ENCODE measurements at regions not wholly inside any gene's neighbourhood (a gene's known extent, or its start where the extent isn't known, plus 50 kb on each side); places are given as distances from the start of the nearest gene placed in this dataset.

DNA sequence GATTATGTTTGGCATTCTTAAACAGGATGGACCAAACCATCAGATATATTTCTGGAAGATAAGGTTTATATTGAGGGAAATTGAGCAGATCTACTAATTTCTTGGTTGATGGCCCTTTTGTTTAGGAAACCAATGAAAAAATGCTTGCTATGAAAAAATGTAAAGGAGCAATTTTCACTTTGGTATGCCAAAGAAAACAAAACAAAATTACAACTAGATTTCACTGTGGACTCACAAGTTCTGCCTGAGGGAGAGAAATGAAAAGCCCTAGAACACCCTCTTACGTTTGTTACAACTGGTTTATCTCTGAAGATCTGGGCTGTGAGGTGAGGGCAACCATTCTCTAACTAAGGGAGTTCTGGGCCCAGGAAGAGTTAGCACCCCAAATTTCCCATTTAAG is 122.5 kb upstream of the IL15 start:
- no peaks in the 10 kb centered on the region for H3K9me3 ChIP-seq
- no peak overlapping the region for H3K27ac ChIP-seq
- 67 to 100% methylated on average over 1 of the region's 1 CpG for WGBS, 2 donors (ENCODE audit: low coverage in 1 of 2)
- H3K4me3 ChIP-seq: no peak overlapping the region
- DNase-seq: no peak
- H3K27me3 ChIP-seq: no peaks in the 10 kb centered on the region
- in situ Hi-C loops (cut with MboI; ENCODE audit: low pct_ligation_motif_present in 1 of 4, low pct_unique_long_range_greater_than_20kb in 1 of 4, low sequenced_read_pairs in 3 of 4): no loop called here
- H3K36me3 ChIP-seq: no peaks in the 10 kb centered on the region
- intact Hi-C loops (cut with DNase I; ENCODE audit: low total_unique reads): no loop called here
- H3K4me1 ChIP-seq: no peaks in the 10 kb centered on the region
- no peak for TF ChIP-seq POLR2A (IDR thresholded peaks at IDR 0.05)
- TF ChIP-seq EP300 (IDR thresholded peaks at IDR 0.05; ENCODE audit: low read depth): no peak
- no peak for TF ChIP-seq POLR2AphosphoS5 (IDR thresholded peaks at IDR 0.05)
- no peak for TF ChIP-seq CTCF (IDR thresholded peaks at IDR 0.05)

- Histone ChIP-seq H3K4me3 (no peak overlapping the region), H3K27me3 (no peaks in the 10 kb centered on the region), H3K36me3 (no peaks in the 10 kb centered on the region), H3K9me3 (no peaks in the 10 kb centered on the region), H3K4me1 (no peaks in the 10 kb centered on the region), H3K27ac (no peak overlapping the region)
- no peak for DNase-seq
- in situ Hi-C loops (cut with MboI; ENCODE audit: low pct_ligation_motif_present in 1 of 4, low pct_unique_long_range_greater_than_20kb in 1 of 4, low sequenced_read_pairs in 3 of 4) (no loop called here), intact Hi-C loops (cut with DNase I; ENCODE audit: low total_unique reads) (no loop called here)
- TF ChIP-seq POLR2AphosphoS5 (IDR thresholded peaks at IDR 0.05) (no peak), CTCF (IDR thresholded peaks at IDR 0.05) (no peak), EP300 (IDR thresholded peaks at IDR 0.05; ENCODE audit: low read depth) (no peak), POLR2A (IDR thresholded peaks at IDR 0.05) (no peak)
These were observed 118.2 kb upstream of the IL15 start for GRCh38 chr4:141518222-141518621.

DNA sequence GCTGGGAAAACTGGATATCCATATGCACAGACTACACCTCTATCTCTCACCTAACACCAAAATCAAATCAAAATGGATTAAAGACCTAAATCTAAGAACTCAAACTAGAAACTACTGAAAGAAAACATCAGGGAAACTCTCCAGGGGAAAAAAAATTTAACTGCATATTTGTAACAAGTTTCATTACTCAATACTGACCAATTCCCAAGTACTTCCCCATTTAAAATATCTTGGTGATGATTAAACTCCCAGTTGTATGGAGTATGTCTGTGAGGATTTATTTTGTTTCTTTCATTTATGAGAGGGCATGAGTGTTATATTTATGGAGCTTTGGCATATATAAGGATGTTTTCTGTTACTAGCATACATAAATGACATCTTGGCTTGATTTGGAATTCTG is 112.3 kb upstream of the IL15 start:
- intact Hi-C loops (cut with DNase I; ENCODE audit: low total_unique reads) (no loop called here), in situ Hi-C loops (cut with MboI; ENCODE audit: low pct_ligation_motif_present in 1 of 4, low pct_unique_long_range_greater_than_20kb in 1 of 4, low sequenced_read_pairs in 3 of 4) (no loop called here)
- H3K4me1 ChIP-seq: no peaks in the 10 kb centered on the region
- no peaks in the 10 kb centered on the region for H3K36me3 ChIP-seq
- no peak for DNase-seq
- peaks cover 6 to 11% of the 10 kb centered on the region in 2 donors for H3K9me3 ChIP-seq
- TF ChIP-seq CTCF (IDR thresholded peaks at IDR 0.05) (no peak), POLR2A (IDR thresholded peaks at IDR 0.05) (no peak), EP300 (IDR thresholded peaks at IDR 0.05; ENCODE audit: low read depth) (no peak), POLR2AphosphoS5 (IDR thresholded peaks at IDR 0.05) (no peak)
- no peaks in the 10 kb centered on the region for H3K27me3 ChIP-seq
- no peak overlapping the region for H3K27ac ChIP-seq
- no peak overlapping the region for H3K4me3 ChIP-seq

GRCh38 chr4:141524841-141525240 is 111.5 kb upstream of the IL15 start:
- in situ Hi-C loops (cut with MboI; ENCODE audit: low pct_ligation_motif_present in 1 of 4, low pct_unique_long_range_greater_than_20kb in 1 of 4, low sequenced_read_pairs in 3 of 4): no loop called here
- H3K9me3 ChIP-seq: peaks cover 6 to 12% of the 10 kb centered on the region in 2 donors
- H3K27ac ChIP-seq: no peak overlapping the region
- intact Hi-C loops (cut with DNase I; ENCODE audit: low total_unique reads): no loop called here
- H3K4me3 ChIP-seq: no peak overlapping the region
- H3K27me3 ChIP-seq: no peaks in the 10 kb centered on the region
- TF ChIP-seq CTCF (IDR thresholded peaks at IDR 0.05) (no peak), EP300 (IDR thresholded peaks at IDR 0.05; ENCODE audit: low read depth) (no peak), POLR2AphosphoS5 (IDR thresholded peaks at IDR 0.05) (no peak), POLR2A (IDR thresholded peaks at IDR 0.05) (no peak)
- no peaks in the 10 kb centered on the region for H3K4me1 ChIP-seq
- no peak for DNase-seq
- H3K36me3 ChIP-seq: no peaks in the 10 kb centered on the region
- WGBS, 2 donors (ENCODE audit: low coverage in 1 of 2): 85 to 91% methylated on average over 2 of the region's 2 CpGs
